CD4-positive, alpha-beta T cell treated with Interleukin-4 for 1 hour (primary cell): ENCODE measurements at regions not wholly inside any gene's neighbourhood (a gene's known extent, or its start where the extent isn't known, plus 50 kb on each side); places are given as distances from the start of the nearest gene placed in this dataset.
"Not testable (repeated sequence)": the region's sequence is repeated elsewhere in the genome, so short reads cannot be mapped to it uniquely, and the experiment has no call there.

Experiments
- DNase-seq, 2 donors: peaks; one replicate each; pipeline ENCODE4 v3.0.0-alpha.2; 2020 to 2022

- DNase-seq: no peak
Observed at GRCh38 chr7:84813376-84813775, 373.5 kb downstream of the SEMA3D start.

- no peak for DNase-seq
Observed at GRCh38 chr7:84812021-84812420, 374.8 kb downstream of the SEMA3D start.

GRCh38 chr7:84811362-84811761 lies 375.5 kb downstream of the SEMA3D start:
- DNase-seq: no peak

- no peak for DNase-seq
Observed at GRCh38 chr7:84809877-84810276, 377.0 kb downstream of the SEMA3D start.

- no peak for DNase-seq
Observed at GRCh38 chr7:84803979-84804378, 382.9 kb downstream of the SEMA3D start.

- no peak for DNase-seq
Observed at GRCh38 chr7:84801396-84801795, 385.5 kb downstream of the SEMA3D start.

GRCh38 chr7:84800846-84801245 lies 386.0 kb downstream of the SEMA3D start:
- no peak for DNase-seq

GRCh38 chr7:84799106-84799505 lies 387.8 kb downstream of the SEMA3D start:
- no peak for DNase-seq

- no peak for DNase-seq
Observed at GRCh38 chr7:84792231-84792893, 394.5 kb downstream of the SEMA3D start.

- no peak for DNase-seq
Observed at GRCh38 chr7:84790882-84791281, 396.0 kb downstream of the SEMA3D start.

- no peak for DNase-seq
Observed at GRCh38 chr7:84786073-84786472, 400.8 kb downstream of the SEMA3D start.

- no peak for DNase-seq
Observed at GRCh38 chr7:84784450-84784849, 402.4 kb downstream of the SEMA3D start.

GRCh38 chr7:84783141-84783778 lies 403.6 kb downstream of the SEMA3D start:
- no peak for DNase-seq

GRCh38 chr7:84781838-84782237 lies 405.0 kb downstream of the SEMA3D start:
- DNase-seq: no peak

GRCh38 chr7:84780158-84781124 lies 406.4 kb downstream of the SEMA3D start:
- no peak for DNase-seq

GRCh38 chr7:84757761-84758160 lies 429.1 kb downstream of the SEMA3D start:
- DNase-seq: no peak

GRCh38 chr7:84746353-84746752 lies 440.5 kb downstream of the SEMA3D start:
- no peak for DNase-seq

GRCh38 chr7:84744385-84744784 lies 442.5 kb downstream of the SEMA3D start:
- DNase-seq: no peak

GRCh38 chr7:84738583-84739150 lies 448.2 kb downstream of the SEMA3D start:
- DNase-seq: no peak

- DNase-seq: no peak
Observed at GRCh38 chr7:84735677-84736076, 451.2 kb downstream of the SEMA3D start.

GRCh38 chr7:84735011-84735410 lies 451.8 kb downstream of the SEMA3D start:
- DNase-seq: no peak

- DNase-seq: not testable (repeated sequence)
Observed at GRCh38 chr7:84733976-84734375, 452.9 kb downstream of the SEMA3D start.

GRCh38 chr7:84730864-84731263 lies 456.0 kb downstream of the SEMA3D start:
- DNase-seq: not testable (repeated sequence)
